Ishikawa (cell line): ENCODE measurements at regions not wholly inside any gene's neighbourhood (a gene's known extent, or its start where the extent isn't known, plus 50 kb on each side); places are given as distances from the start of the nearest gene placed in this dataset.

Source experiments
- CEBPB ChIP-seq: IDR thresholded peaks from 2 replicates; pipeline ENCODE4 v1.6.1; 2012
- CREB1 ChIP-seq: IDR thresholded peaks from 2 replicates; pipeline ENCODE4 v1.6.1; 2012; ENCODE audit warnings: low read depth
- EGR1 ChIP-seq: IDR thresholded peaks from 2 replicates; pipeline ENCODE4 v1.6.1; 2012
- EP300 ChIP-seq: IDR thresholded peaks from 2 replicates; pipeline ENCODE4 v1.6.1; 2012; ENCODE audit warnings: borderline replicate concordance
- FOXM1 ChIP-seq: IDR thresholded peaks from 2 replicates; pipeline ENCODE4 v1.6.1; 2012; ENCODE audit warnings: low read depth, borderline replicate concordance
- NFIC ChIP-seq: IDR thresholded peaks from 2 replicates; pipeline ENCODE4 v1.6.1; 2012
- RAD21 ChIP-seq: IDR thresholded peaks from 2 replicates; pipeline ENCODE4 v1.6.1; 2012; ENCODE audit warnings: low read depth
- REST ChIP-seq: IDR thresholded peaks from 2 replicates; pipeline ENCODE4 v1.6.1; 2012; ENCODE audit warnings: low read depth, mild to moderate bottlenecking
- TAF1 ChIP-seq: IDR thresholded peaks from 2 replicates; pipeline ENCODE4 v1.6.1; 2012; ENCODE audit warnings: low read depth, mild to moderate bottlenecking
- TCF12 ChIP-seq: IDR thresholded peaks from 2 replicates; pipeline ENCODE4 v1.6.1; 2012; ENCODE audit warnings: low read depth
- TEAD4 ChIP-seq: IDR thresholded peaks from 2 replicates; pipeline ENCODE4 v1.6.1; 2012
- YY1 ChIP-seq: IDR thresholded peaks from 2 replicates; pipeline ENCODE4 v1.6.1; 2012; ENCODE audit warnings: low read depth
- ZBTB7A ChIP-seq: IDR thresholded peaks from 2 replicates; pipeline ENCODE4 v1.6.1; 2012; ENCODE audit warnings: low read depth
- TF ChIP-seq, protein P1 (sequence below): IDR thresholded peaks from 2 replicates; pipeline ENCODE4 v1.6.1; 2012
- TF ChIP-seq, protein P2 (sequence below): IDR thresholded peaks from 2 replicates; pipeline ENCODE4 v1.6.1; 2012

- TF ChIP-seq NFIC (no peak), EGR1 (no peak), TAF1 (no peak), RAD21 (no peak), EP300 (no peak), TEAD4 (no peak), ZBTB7A (no peak), FOXM1 (no peak), TCF12 (no peak), CEBPB (no peak)
Observed at GRCh38 chr2:47652061-47652690, 81.4 kb upstream of the KCNK12 start.

- TF ChIP-seq TCF12 (no peak), YY1 (no peak), FOXM1 (no peak)
Observed at GRCh38 chr2:47651296-47651695, 80.5 kb upstream of the KCNK12 start.

- TF ChIP-seq ZBTB7A (no peak), RAD21 (no peak), CEBPB (no peak), EP300 (no peak), TAF1 (no peak), NFIC (no peak), EGR1 (no peak), REST (no peak), TEAD4 (no peak), TCF12 (no peak), FOXM1 (no peak), CREB1 (no peak)
- TF ChIP-seq, protein P1, sequence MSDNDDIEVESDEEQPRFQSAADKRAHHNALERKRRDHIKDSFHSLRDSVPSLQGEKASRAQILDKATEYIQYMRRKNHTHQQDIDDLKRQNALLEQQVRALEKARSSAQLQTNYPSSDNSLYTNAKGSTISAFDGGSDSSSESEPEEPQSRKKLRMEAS = no peak
- TF ChIP-seq, protein P2, sequence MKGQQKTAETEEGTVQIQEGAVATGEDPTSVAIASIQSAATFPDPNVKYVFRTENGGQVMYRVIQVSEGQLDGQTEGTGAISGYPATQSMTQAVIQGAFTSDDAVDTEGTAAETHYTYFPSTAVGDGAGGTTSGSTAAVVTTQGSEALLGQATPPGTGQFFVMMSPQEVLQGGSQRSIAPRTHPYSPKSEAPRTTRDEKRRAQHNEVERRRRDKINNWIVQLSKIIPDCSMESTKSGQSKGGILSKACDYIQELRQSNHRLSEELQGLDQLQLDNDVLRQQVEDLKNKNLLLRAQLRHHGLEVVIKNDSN = no peak
Observed at GRCh38 chr2:47650001-47650535, 79.3 kb upstream of the KCNK12 start.

DNA sequence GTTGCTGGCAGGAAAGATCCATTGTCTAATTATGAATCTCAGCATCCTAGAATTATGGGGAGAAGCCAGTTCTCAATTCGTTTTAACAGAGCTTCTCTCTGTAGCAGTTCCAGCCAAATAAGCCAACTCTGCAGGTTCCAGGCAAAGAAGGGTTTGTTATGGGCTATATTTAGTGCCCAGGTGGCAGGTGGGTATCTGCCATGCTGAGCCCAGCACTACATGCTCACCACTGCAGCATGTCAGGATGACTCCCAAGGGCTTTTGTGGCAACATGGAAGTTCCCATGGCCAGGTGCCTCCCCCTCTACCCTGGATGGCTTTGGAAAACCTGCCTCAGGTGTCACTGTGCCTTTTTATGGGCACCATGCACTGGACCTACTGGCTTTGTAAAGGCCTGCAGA is 74.5 kb upstream of the KCNK12 start:
- TF ChIP-seq RAD21 (no peak), TEAD4 (no peak), FOXM1 (no peak), EGR1 (no peak), ZBTB7A (no peak), CREB1 (no peak), NFIC (no peak), REST (no peak), YY1 (no peak), TAF1 (no peak), TCF12 (no peak), CEBPB (no peak), EP300 (no peak)
- TF ChIP-seq, protein P2 = no peak
- TF ChIP-seq, protein P1 = no peak

DNA sequence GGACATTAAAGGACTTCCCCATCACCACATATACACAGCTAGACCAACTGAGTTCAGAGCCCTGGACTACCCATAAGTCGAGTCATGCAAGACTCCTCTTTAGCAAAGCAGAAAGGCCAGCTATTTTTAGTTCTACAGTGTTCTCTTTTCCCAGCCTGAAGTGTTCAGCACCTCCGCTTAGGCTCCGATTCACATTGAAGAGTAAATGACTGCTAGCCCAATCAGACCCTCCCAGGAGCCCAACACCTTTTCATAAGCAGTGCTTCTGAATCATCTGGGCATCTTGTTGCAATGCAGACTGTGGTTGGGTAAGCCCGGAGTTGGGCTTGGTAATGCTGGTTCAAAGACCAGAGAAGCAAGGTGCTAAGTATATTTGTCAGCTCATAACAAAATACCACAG is 73.6 kb upstream of the KCNK12 start:
- TF ChIP-seq TAF1 = no peak
- TF ChIP-seq EGR1 = no peak
- TF ChIP-seq ZBTB7A = no peak
- no peak for TF ChIP-seq YY1
- TF ChIP-seq REST = no peak
